GM12878 (cell line): ENCODE measurements at regions not wholly inside any gene's neighbourhood (a gene's known extent, or its start where the extent isn't known, plus 50 kb on each side); places are given as distances from the start of the nearest gene placed in this dataset.

Experiments
- ATAC-seq: fragments of 200-7000 bp; cut with Tn5 transposase; 3 replicates; pipeline ENCODE4 v1.9.1; 2020; ENCODE audit warnings: mild to moderate bottlenecking, moderate library complexity
- BruUV-seq: library from RNA; stranded (reverse); fragments of 400-500 nt; replicated peaks from 2 replicates; lab custom pipeline; 2021; lab: Mats Ljungman, UMichigan
- CTCF ChIA-PET: fragments of 300-600 bp; sonication (Branson Sonifier 250); formaldehyde crosslinking; extraction: SDS; loops from one replicate; lab custom pipeline; 2021; ENCODE audit warnings: inconsistent platforms; lab: Yijun Ruan, JAX
- POLR2A ChIA-PET: fragments of 350-600 bp; formaldehyde crosslinking; extraction: SDS; loops from one replicate; lab custom pipeline; 2021; ENCODE audit warnings: inconsistent platforms; lab: Charles Lee
- RAD21 ChIA-PET: fragments of 300-600 bp; sonication (Branson Sonifier 250); formaldehyde crosslinking; loops from one replicate; lab custom pipeline; 2023; ENCODE audit warnings: antibody characterized with exemption; ENCODE audit not compliant: unreplicated experiment; lab: Charles Lee
- SMC1A ChIA-PET: fragments of 300-600 bp; sonication (Branson Sonifier 250); formaldehyde crosslinking; loops from one replicate; lab custom pipeline; 2023; ENCODE audit not compliant: unreplicated experiment, uncharacterized antibody; lab: Charles Lee
- DNase-seq: peaks from one replicate; pipeline ENCODE4 v3.0.0-alpha.2; 2011; ENCODE audit warnings: low read depth, low spot score
- FAIRE-seq: peaks from 3 replicates; lab custom pipeline; 2011; peaks lifted over from hg19 to GRCh38; lab: Jason Lieb, UNC
- H2AFZ ChIP-seq: 2 replicates; pipeline ENCODE4 v1.6.0; 2011; ENCODE audit warnings: low read depth, low read length, control low read depth; ENCODE audit not compliant: control insufficient read depth
- H3K27ac ChIP-seq: 2 replicates; pipeline ENCODE4 v1.5.1; 2011; ENCODE audit warnings: control low read depth; ENCODE audit not compliant: control insufficient read depth, insufficient read depth
- H3K27me3 ChIP-seq, 2 experiments: replicated peaks in 1 of 2; 2 replicates each; pipeline versions ENCODE4 v1.6.0 to v1.6.1; 2011; ENCODE audit warnings: low read length in 1 of 2; ENCODE audit not compliant: control insufficient read depth in 2 of 2, insufficient read depth in 2 of 2
- H3K36me3 ChIP-seq, 2 experiments: 2 replicates each; pipeline ENCODE4 v1.5.1; 2011; ENCODE audit warnings: low read length in 1 of 2; ENCODE audit not compliant: control insufficient read depth in 2 of 2, insufficient read depth in 2 of 2
- H3K4me1 ChIP-seq: 2 replicates; pipeline ENCODE4 v1.6.1; 2011; ENCODE audit warnings: mild to moderate bottlenecking, low read length, moderate library complexity, mixed read lengths; ENCODE audit not compliant: control insufficient read depth, insufficient read depth
- H3K4me2 ChIP-seq: 2 replicates; pipeline ENCODE4 v1.6.0; 2011; ENCODE audit warnings: control low read depth; ENCODE audit not compliant: control insufficient read depth, insufficient read depth
- H3K4me3 ChIP-seq: fragments of 200-600 bp; sonication (generic); 2 replicates; pipeline ENCODE4 v1.5.1; 2016
- H3K79me2 ChIP-seq: 2 replicates; pipeline ENCODE4 v1.6.0; 2011; ENCODE audit warnings: low read length; ENCODE audit not compliant: control insufficient read depth, insufficient read depth
- H3K9ac ChIP-seq: 2 replicates; pipeline ENCODE4 v1.8.0; 2011; ENCODE audit warnings: low read length, control low read depth, mixed read lengths; ENCODE audit not compliant: control insufficient read depth, insufficient read depth
- H3K9me3 ChIP-seq: replicated peaks from 3 replicates; pipeline ENCODE4 v1.5.1; 2011; ENCODE audit warnings: mild to moderate bottlenecking, low read length; ENCODE audit not compliant: control insufficient read depth, insufficient read depth
- H4K20me1 ChIP-seq: 2 replicates; pipeline ENCODE4 v1.6.0; 2011; ENCODE audit not compliant: control insufficient read depth, insufficient read depth
- ASH2L ChIP-seq: fragments of 300-600, 200-600 bp; sonication (generic); IDR thresholded peaks from 2 replicates; pipeline ENCODE4 v1.6.1; 2017; ENCODE audit warnings: low read depth, mild to moderate bottlenecking, borderline replicate concordance
- CBX5 ChIP-seq: sonication (generic); IDR thresholded peaks from 2 replicates; pipeline ENCODE4 v1.6.1; 2016; ENCODE audit warnings: low read depth, moderate library complexity, mild to moderate bottlenecking, inconsistent platforms
- CEBPZ ChIP-seq: fragments of 150-350 bp; IDR thresholded peaks from 2 replicates; pipeline ENCODE4 v1.6.1; 2016; ENCODE audit warnings: low read depth, low read length
- EGR1 ChIP-seq, 2 experiments: IDR thresholded peaks; 1 replicate in 1 of 2; 2 replicates in 1 of 2; pipeline ENCODE4 v1.6.1; 2011 to 2012; ENCODE audit warnings: low read depth in 2 of 2, low read length in 2 of 2, borderline replicate concordance in 1 of 2, mild to moderate bottlenecking in 1 of 2, moderate library complexity in 1 of 2
- ELK1 ChIP-seq: IDR thresholded peaks from 2 replicates; pipeline ENCODE4 v1.6.1; 2012; ENCODE audit warnings: low read depth, low read length, improper control_type of control experiment
- HDAC6 ChIP-seq: fragments of 200-600 bp; sonication (generic); IDR thresholded peaks from one replicate; pipeline ENCODE4 v1.8.0; 2017; ENCODE audit warnings: antibody characterized with exemption; ENCODE audit not compliant: unreplicated experiment
- KDM1A ChIP-seq: fragments of 200-600 bp; sonication (generic); IDR thresholded peaks from 2 replicates; pipeline ENCODE4 v1.6.1; 2016; ENCODE audit warnings: borderline replicate concordance
- MYC ChIP-seq: IDR thresholded peaks from 2 replicates; pipeline ENCODE4 v1.6.1; 2011; ENCODE audit warnings: mild to moderate bottlenecking, low read length, moderate library complexity, inconsistent platforms; ENCODE audit not compliant: insufficient read depth, insufficient replicate concordance, insufficient read length, severe bottlenecking
- POLR2AphosphoS2 ChIP-seq: IDR thresholded peaks from 2 replicates; pipeline ENCODE4 v1.6.1; 2011; ENCODE audit warnings: low read depth, mild to moderate bottlenecking, low read length, improper control_type of control experiment, moderate library complexity
- STAT3 ChIP-seq: IDR thresholded peaks from 2 replicates; pipeline ENCODE4 v1.6.1; 2011; ENCODE audit warnings: low read depth, low read length, improper control_type of control experiment
- SUZ12 ChIP-seq: fragments of 200-600 bp; sonication (generic); IDR thresholded peaks from one replicate; pipeline ENCODE4 v1.6.1; 2018; ENCODE audit warnings: antibody characterized with exemption, mild to moderate bottlenecking; ENCODE audit not compliant: unreplicated experiment
- TARDBP ChIP-seq: IDR thresholded peaks from 2 replicates; pipeline ENCODE4 v1.6.1; 2016; ENCODE audit warnings: borderline replicate concordance
- TCF3 ChIP-seq: IDR thresholded peaks from 2 replicates; pipeline ENCODE4 v1.6.1; 2012; ENCODE audit warnings: low read depth, mild to moderate bottlenecking, low read length, borderline replicate concordance; ENCODE audit not compliant: insufficient read depth
- ZBTB33 ChIP-seq: fragments of 450-650 bp; IDR thresholded peaks from 2 replicates; pipeline ENCODE4 v1.6.1; 2017; ENCODE audit warnings: mild to moderate bottlenecking
- ZBTB4 ChIP-seq: fragments of 450-650 bp; formaldehyde crosslinking; IDR thresholded peaks from 2 replicates; pipeline ENCODE4 v1.4.0; 2022; ENCODE audit warnings: mild to moderate bottlenecking, moderate library complexity
- WGBS: methylation state at CpG from one replicate; pipeline ENCODE4 v1.1.6; 2016; ENCODE audit warnings: low lambda C conversion rate; ENCODE audit not compliant: insufficient replicate concordance, insufficient coverage; ENCODE audit errors: missing lambda C conversion rate; 5-methylcytosine and 5-hydroxymethylcytosine counted together
- in situ Hi-C: fragments of 300-500 bp; cut with MboI; formaldehyde crosslinking; loops from 9 replicates; pipeline ENCODE4 v1.14.3; 2018; ENCODE audit warnings: mixed read lengths
- intact Hi-C: fragments of 100-400 bp; cut with micrococcal nuclease; formaldehyde crosslinking; loops from one replicate; pipeline ENCODE4 v1.14.2; 2022; ENCODE audit not compliant: unreplicated experiment

- no peak for FAIRE-seq
- 3% methylated on average over 2 of the region's 2 CpGs for WGBS
- Histone ChIP-seq H3K9ac (no peak overlapping the region), H3K27ac (no peak overlapping the region), H3K4me3 (no peak overlapping the region), H2AFZ (no peak overlapping the region), H4K20me1 (no peaks in the 10 kb centered on the region), H3K4me2 (no peak overlapping the region), H3K4me1 (no peaks in the 10 kb centered on the region), H3K79me2 (no peaks in the 10 kb centered on the region), H3K9me3 (no peaks in the 10 kb centered on the region), H3K27me3 (peaks cover 0 to 3% of the 10 kb centered on the region in 2 experiments; a peak in 2 of 4 replicates), H3K36me3 (no peaks in the 10 kb centered on the region)
- RAD21 ChIA-PET: no interaction called here
- SMC1A ChIA-PET: no interaction called here
- no peak for ATAC-seq
- no peak for DNase-seq
- intact Hi-C loops (no loop called here), in situ Hi-C loops (no loop called here)
- no TSS peak for BruUV-seq
- CTCF ChIA-PET: interaction anchor here (0.8 kb wide), 1 partner anchor 90 kb away, joined by 3 read pairs; no protein-coding TSS in a partner anchor
- POLR2A ChIA-PET: no interaction called here
- TF ChIP-seq ZBTB4 (CRISPR knock-in tag): no peak
- TF ChIP-seq ELK1: no peak
- TF ChIP-seq ZBTB33: no peak
- TF ChIP-seq TCF3: no peak
- TF ChIP-seq STAT3: no peak
- no peak for TF ChIP-seq SUZ12
- no peak for TF ChIP-seq EGR1 (IDR thresholded peaks at IDR 0.05; ENCODE audit: borderline replicate concordance in 1 of 2, low read depth in 2 of 2, low read length in 2 of 2)
- TF ChIP-seq TARDBP: no peak
- no peak for TF ChIP-seq KDM1A
- no peak for TF ChIP-seq MYC
- TF ChIP-seq CEBPZ: no peak
- no peak for TF ChIP-seq CBX5
- TF ChIP-seq POLR2AphosphoS2: no peak
- no peak for TF ChIP-seq ASH2L
- TF ChIP-seq HDAC6: no peak
Observed at GRCh38 chr11:20248871-20249270, 88.6 kb upstream of the DBX1 start.
